GM21528 (cell line): ENCODE measurements at regions not wholly inside any gene's neighbourhood (a gene's known extent, or its start where the extent isn't known, plus 50 kb on each side); places are given as distances from the start of the nearest gene placed in this dataset.

ENCODE experiments used
- ATAC-seq: cut with Tn5 transposase; IDR thresholded peaks from one replicate; pipeline ENCODE4 v1.9.1; 2021; ENCODE audit warnings: mild to moderate bottlenecking, moderate library complexity; ENCODE audit not compliant: unreplicated experiment, low FRiP score

DNA sequence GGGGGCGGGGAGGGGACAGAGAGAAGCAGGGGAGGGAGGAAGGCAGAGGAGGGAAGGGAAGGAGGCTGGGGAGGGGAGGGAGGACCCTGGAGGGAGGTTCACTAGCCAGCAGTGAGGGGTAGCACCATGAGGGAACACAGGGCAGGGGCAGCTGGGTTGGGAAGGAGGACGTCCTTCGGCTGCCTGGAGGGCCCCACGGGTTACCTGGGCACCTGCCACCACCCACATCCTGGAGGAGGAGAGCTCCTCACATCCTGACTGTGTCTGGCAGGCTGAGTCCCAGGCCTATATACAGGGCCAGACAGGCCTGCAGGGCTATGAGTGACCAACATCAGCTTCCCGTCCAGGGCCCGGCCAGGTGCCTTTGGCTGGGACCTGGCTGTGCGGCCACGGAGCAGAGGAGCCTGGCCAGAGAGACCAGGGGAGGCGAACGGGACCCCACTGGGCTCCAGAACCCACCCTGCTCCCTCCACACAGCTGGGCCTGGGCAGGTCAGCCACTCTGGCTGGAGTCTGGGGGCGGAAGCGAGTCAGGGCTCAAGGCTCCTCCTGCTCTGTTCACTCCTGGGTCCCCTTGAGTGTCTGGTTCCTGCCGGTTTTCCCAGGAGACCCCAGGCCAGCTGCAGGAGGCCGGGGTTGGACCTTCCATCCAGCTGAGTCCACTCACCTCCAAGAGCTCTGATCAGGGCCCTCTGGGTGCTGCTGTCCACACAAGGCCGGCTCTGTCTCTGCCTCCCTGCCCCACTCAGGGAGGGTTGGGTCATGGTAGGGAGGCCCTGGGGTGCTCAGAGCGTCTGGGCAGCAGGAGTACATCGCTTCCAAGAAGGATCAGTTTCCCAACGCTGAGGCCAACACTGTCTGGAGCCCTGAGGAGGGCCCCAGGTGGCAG is 677.7 kb downstream of the BRD1 start:
- ATAC-seq: no peak

DNA sequence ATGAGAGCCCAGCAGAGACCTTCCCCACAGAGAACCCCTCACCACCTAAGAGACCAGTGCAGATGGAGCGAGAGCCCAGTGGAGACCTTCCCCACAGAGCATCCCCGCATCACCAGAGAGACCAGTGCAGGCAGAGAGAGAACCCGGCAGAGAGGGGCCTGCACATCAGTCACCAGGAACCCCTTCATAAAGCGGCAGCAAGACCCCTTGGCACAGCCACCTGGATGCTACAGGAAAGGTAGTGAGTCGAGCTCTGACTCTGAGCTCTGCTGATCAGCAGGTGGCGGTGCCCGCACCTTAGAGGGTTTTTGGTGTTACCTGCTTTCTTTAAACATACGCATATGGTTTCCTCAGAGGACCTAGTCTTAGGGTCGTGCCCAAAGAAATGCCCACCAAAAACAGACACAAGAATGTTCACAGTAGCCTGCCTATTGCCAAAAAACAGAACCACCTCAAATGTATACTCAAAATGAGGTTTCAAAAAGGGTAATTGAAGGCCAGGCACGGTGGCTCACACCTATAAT is 678.7 kb downstream of the BRD1 start:
- no peak for ATAC-seq

DNA sequence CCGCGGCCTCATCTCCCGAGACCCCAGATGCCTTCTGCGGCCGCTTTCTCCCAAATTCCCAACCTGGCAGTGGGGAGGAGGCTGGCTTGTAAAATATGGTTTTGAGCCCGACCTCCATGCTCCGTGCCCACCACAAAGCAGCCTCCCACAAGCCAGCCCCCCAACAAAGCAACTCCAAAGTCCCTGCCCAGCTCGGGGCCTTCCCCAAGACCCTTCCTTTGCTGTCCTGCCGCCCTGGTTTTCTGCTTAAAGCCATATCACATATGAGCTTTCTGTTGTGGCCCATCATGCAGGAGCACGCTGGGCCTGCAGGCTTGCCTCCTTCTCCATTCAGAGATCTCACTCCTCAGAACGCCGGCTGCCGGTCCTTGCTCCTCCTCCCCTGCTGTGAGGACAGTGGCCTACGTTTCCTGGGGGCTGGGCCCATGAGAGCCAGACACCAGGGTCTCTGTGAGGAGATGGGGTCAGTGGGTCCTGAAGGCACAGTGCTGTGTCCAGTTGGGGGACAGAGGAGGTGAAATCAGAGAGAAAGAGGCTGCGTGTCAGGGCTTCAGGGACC is 680.0 kb downstream of the BRD1 start:
- ATAC-seq: no peak

DNA sequence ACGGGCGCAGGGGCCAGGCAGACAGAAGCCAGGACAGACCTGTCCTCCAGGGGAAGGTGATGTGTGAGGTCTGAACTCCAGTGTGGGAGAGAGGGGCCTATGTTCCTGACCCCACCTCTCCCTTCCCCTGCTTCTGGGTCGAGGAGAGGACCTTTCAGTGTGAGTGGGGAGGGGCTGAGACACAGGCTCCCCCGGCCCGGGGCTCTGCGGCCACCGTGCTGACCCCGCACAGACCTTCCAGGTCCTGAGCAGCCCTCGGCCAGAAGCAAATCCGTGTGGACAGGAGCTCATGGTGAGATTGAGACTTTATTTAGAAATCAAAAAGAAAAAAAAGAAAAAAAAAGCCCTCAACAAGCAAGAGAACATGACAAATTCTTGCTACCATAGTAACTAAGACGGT is 680.5 kb downstream of the BRD1 start:
- ATAC-seq: no peak

- no peak for ATAC-seq
These were observed 681.2 kb downstream of the BRD1 start for GRCh38 chr22:49146511-49146910.

GRCh38 chr22:49143812-49144211 is 683.9 kb downstream of the BRD1 start:
- no peak for ATAC-seq

GRCh38 chr22:49142891-49143290 is 684.8 kb downstream of the BRD1 start:
- ATAC-seq: no peak

DNA sequence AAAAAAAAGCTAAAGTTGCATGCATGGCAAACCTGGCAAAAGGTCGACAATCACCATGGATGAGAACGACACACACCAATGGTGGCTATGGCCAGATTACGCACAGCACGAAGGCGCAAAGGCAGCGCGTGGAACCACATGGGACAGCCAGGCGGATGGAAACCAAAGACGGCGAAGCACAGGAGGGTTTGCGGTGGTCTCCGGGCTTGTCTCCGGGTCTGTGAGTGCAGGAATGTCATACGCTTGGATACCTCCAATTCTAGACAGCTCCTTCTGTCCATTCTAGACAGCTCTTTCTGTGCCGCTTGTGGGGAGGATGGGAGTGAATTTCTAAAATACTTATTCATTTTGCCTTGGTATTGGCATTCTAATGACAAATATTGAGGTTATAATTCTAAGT is 685.4 kb downstream of the BRD1 start:
- ATAC-seq: no peak

DNA sequence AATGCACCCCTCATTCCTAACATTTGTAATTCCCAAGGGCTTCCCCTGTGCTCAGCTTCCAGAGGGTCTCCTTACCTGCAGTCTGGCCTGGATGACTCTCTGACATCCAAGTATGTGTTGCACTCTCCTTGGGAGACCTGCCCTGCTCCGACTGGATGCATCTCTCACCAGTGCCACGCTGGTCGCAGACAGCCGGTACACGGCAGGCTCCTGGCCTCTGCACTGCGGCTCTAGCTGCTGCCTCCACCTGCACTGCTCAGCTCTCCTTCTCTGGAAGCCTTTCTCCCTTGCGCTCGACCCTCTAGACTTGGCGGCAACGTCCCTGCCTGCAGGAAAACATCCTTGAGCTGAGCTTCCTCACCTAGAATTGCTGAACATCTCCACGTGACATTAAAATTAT is 685.9 kb downstream of the BRD1 start:
- no peak for ATAC-seq

DNA sequence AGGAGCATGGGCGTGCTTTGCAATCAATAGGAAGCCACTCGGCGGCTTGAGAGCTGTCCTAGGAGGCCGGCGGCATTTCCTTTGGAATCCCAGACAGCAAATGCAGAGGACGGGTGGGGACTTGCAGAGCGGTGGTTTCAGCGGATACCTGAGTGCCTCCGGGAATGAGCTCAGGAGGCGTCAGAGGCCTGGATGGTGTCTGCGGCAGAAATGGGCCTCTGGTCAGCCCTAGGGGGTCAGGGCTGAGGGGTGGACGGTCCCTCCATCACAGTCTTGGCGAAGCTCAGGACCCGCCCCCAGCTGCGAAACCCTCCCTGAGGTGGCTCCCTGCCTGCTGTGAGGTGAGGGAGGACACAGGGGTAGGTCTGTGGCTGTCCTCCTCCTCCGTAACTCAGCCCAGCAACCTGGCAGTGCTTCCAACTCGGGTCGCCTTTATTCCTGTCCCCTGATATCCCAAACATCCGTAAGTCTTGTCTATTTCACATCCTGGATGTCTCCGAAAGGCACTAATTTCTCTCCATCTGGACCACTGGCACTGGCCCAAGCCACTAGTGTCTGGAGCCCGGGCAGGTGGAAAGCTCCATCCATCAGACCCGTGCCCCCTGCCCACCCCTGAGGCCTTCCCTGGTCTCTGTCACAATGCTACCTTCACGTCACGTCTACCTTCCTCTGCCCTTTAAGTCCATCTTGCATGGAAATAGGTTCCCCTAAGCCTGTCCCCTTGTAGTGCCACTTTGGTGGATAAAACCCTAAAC is 686.6 kb downstream of the BRD1 start:
- ATAC-seq: no peak

DNA sequence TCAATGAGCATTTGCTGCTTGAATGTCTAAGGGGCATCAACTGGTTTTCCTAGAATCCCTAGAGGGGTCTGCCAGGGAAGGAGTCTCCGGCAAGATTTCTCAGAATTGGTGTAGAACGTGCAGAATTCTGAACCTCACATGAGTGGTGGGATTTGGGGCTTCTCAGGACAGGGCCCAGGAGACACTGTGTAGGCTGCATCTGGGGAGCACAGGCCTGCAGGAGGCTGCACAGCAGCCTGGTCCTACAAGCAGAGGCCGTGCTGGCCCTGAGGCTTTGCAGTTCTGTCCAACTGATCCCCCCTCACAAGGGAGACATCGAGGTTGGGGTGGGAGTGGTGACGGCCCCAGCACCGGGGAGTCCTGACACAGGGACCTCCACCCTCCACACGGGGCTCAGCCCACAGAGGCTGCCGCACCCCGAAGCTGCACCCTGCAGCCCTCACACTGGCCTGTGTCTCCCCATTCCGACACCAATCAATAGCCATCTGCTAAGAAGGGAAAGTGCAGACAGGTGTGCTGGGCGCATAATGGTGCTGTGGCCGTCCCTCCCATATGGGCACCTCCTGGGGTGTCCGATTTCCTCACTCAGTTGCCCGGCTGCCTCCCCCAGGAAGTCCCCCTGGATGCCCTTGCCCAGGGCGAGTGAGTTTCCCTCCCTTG is 688.1 kb downstream of the BRD1 start:
- ATAC-seq: no peak

- no peak for ATAC-seq
These were observed 689.4 kb downstream of the BRD1 start for GRCh38 chr22:49138250-49138790.

- ATAC-seq: no peak
These were observed 690.4 kb downstream of the BRD1 start for GRCh38 chr22:49137206-49137840.

DNA sequence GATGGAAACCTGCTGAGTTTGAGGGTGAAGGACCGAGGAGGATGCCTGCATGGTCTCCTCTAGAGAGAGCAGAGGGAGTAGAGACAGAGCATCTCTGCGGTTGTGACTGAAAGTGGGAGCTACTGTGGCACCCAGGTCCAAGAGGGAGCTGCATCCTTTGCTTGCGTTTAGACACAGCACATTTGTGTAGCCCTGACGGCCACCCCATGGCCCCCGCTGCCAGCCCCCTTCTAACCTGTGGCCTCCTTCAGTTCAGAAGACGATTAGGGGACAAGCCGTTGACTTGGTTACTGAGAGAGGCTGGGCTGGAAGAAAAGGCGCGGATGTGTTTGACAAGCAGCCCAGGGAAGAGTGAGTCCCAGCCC is 690.9 kb downstream of the BRD1 start:
- no peak for ATAC-seq

- no peak for ATAC-seq
These were observed 691.4 kb downstream of the BRD1 start for GRCh38 chr22:49136041-49136815.

GRCh38 chr22:49134076-49134475 is 693.6 kb downstream of the BRD1 start:
- ATAC-seq: no peak

- ATAC-seq: no peak
These were observed 694.1 kb downstream of the BRD1 start for GRCh38 chr22:49133541-49133940.

DNA sequence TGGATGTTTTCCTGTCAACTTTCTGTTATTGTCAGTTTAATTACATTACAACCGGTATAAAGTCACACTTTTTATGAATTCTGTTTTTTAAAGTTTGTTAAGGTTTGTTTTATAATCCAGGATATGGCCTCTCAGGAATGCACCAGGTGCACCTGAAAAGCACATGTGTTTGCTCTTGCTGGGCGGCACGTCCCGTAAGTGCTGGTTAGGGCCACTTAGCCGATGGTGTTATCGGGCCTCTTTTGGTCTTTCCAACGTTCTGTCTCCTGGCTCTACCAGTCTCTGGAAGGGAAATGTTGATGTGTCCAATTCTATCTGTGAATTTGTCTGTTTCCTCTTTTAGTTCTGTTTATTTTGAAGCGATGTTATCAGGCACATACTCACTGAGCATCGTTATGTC is 695.7 kb downstream of the BRD1 start:
- ATAC-seq: no peak

DNA sequence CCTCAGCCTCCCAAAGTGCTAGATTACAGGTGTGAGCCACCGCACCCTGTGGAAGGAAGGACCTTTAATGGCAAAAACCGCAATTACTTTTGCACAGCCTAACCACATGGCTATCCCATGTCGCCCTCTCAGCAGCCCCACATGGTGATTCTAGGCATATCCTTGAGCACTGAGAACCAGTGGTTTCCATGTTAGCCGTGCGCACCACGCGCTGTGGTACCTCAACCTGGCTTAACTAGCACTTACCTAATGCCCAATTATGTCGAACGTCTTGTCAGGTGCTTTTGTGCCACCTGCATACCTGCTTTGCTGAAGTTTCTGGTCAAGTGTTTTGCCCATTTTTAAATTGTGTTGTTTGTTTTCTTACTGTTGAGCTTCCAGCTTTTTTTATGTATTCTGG is 697.9 kb downstream of the BRD1 start:
- ATAC-seq: no peak
